ENCODE measurements at regions not wholly inside any gene's neighbourhood (a gene's known extent, or its start where the extent isn't known, plus 50 kb on each side); places are given as distances from the start of the nearest gene placed in this dataset.

DNA sequence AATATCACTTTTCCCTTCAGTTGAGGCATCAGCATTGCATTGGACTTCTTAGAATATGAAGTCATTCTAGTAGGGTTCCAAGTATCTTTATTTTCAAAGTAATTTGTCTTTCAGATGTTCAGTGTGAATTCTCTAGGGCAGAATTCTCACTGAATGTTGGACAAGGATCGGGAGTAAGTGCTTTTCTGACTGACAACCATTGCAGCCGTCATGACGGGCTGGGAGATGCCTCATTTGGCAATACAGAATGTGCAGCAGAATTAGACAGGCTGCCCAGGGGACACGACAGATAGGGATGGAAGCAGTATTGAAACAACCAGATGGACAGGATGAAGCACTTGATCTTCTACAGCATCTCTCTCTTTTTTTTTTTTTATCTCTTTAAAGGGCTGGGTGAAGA is 129.0 kb downstream of the ICE1 start:
- TF ChIP-seq CTCF (IDR thresholded peaks at IDR 0.05; ENCODE audit: low read depth, low read length, poor library complexity, severe bottlenecking): no peak
- TF ChIP-seq EZH2phosphoT487 (IDR thresholded peaks at IDR 0.05; ENCODE audit: borderline replicate concordance, low read length): no peak

Data from DOHH2 (cell line).